ENCODE measurements at regions not wholly inside any gene's neighbourhood (a gene's known extent, or its start where the extent isn't known, plus 50 kb on each side); places are given as distances from the start of the nearest gene placed in this dataset.

- DNase-seq, result no peak
These were observed 427.9 kb upstream of the JAG1 start for GRCh38 chr20:11101696-11102095.

- DNase-seq, result no peak
These were observed 430.1 kb upstream of the JAG1 start for GRCh38 chr20:11103866-11104265.

GRCh38 chr20:11108102-11108810, 434.5 kb upstream of the JAG1 start:
- no peak for DNase-seq

GRCh38 chr20:11110535-11110934, 436.7 kb upstream of the JAG1 start:
- no peak for DNase-seq

GRCh38 chr20:11111191-11111590, 437.4 kb upstream of the JAG1 start:
- DNase-seq, result no peak

- DNase-seq, result no peak
These were observed 439.0 kb upstream of the JAG1 start for GRCh38 chr20:11112832-11113231.

- DNase-seq, result no peak
These were observed 440.6 kb upstream of the JAG1 start for GRCh38 chr20:11114382-11114781.

GRCh38 chr20:11117808-11118528, 444.2 kb upstream of the JAG1 start:
- DNase-seq, result no peak

- DNase-seq, result no peak
These were observed 445.1 kb upstream of the JAG1 start for GRCh38 chr20:11118802-11119380.

- no peak for DNase-seq
These were observed 445.8 kb upstream of the JAG1 start for GRCh38 chr20:11119573-11119972.

GRCh38 chr20:11120431-11120830, 446.6 kb upstream of the JAG1 start:
- no peak for DNase-seq

GRCh38 chr20:11124849-11125505, 451.2 kb upstream of the JAG1 start:
- no peak for DNase-seq

- DNase-seq, result no peak
These were observed 454.5 kb upstream of the JAG1 start for GRCh38 chr20:11128220-11128718.

- no peak for DNase-seq
These were observed 454.9 kb upstream of the JAG1 start for GRCh38 chr20:11128721-11129120.

GRCh38 chr20:11130554-11131166, 456.9 kb upstream of the JAG1 start:
- no peak for DNase-seq

GRCh38 chr20:11132819-11133415, 459.1 kb upstream of the JAG1 start:
- no peak for DNase-seq

GRCh38 chr20:11136691-11137090, 462.9 kb upstream of the JAG1 start:
- no peak for DNase-seq

GRCh38 chr20:11137688-11138087, 463.9 kb upstream of the JAG1 start:
- DNase-seq, result no peak

- DNase-seq, result no peak
These were observed 466.6 kb upstream of the JAG1 start for GRCh38 chr20:11140359-11140758.

GRCh38 chr20:11143481-11143880, 469.7 kb upstream of the JAG1 start:
- no peak for DNase-seq

- no peak for DNase-seq
These were observed 470.5 kb upstream of the JAG1 start for GRCh38 chr20:11144114-11144950.

GRCh38 chr20:11145616-11146015, 471.8 kb upstream of the JAG1 start:
- DNase-seq, result no peak

Data from COR-L47 (cell line).